ENCODE measurements at regions not wholly inside any gene's neighbourhood (a gene's known extent, or its start where the extent isn't known, plus 50 kb on each side); places are given as distances from the start of the nearest gene placed in this dataset.

DNA sequence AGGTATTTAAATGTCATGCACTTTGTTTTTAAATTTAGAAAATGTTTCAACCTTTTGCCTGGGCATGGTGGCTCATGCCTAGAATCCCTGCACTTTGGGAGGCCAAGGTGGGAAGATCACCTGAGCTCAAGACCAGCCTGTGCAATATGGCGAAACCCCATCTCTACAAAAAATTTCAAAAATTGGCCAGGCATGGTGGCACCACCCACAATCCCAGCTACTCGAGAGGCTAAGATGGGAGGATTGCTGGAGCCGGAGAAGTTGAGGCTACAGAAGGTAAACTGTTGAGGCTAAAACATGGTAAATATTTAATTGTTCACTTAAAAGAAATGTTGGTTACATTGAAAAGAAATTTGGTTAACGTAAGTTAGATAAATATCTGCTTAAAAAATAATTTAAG lies 108.4 kb upstream of the IGLL5 start:
- H3K4me1 ChIP-seq, result no peaks in the 10 kb centered on the region
- DNase-seq, result no peak
- no peaks in the 10 kb centered on the region for H3K27me3 ChIP-seq
- 92 to 93% methylated on average over 4 of the region's 4 CpGs for WGBS, 2 donors
- no peaks in the 10 kb centered on the region for H3K9me3 ChIP-seq
- H3K36me3 ChIP-seq, result no peaks in the 10 kb centered on the region
- no peak overlapping the region for H3K4me3 ChIP-seq
- H3K27ac ChIP-seq, result no peak overlapping the region
- intact Hi-C loops (cut with DNase I), result no loop called here
- no peak for TF ChIP-seq POLR2AphosphoS5 (IDR thresholded peaks at IDR 0.05)
- no peak for TF ChIP-seq EP300 (IDR thresholded peaks at IDR 0.05)
- TF ChIP-seq POLR2A (IDR thresholded peaks at IDR 0.05), result no peak
- TF ChIP-seq, protein P1, sequence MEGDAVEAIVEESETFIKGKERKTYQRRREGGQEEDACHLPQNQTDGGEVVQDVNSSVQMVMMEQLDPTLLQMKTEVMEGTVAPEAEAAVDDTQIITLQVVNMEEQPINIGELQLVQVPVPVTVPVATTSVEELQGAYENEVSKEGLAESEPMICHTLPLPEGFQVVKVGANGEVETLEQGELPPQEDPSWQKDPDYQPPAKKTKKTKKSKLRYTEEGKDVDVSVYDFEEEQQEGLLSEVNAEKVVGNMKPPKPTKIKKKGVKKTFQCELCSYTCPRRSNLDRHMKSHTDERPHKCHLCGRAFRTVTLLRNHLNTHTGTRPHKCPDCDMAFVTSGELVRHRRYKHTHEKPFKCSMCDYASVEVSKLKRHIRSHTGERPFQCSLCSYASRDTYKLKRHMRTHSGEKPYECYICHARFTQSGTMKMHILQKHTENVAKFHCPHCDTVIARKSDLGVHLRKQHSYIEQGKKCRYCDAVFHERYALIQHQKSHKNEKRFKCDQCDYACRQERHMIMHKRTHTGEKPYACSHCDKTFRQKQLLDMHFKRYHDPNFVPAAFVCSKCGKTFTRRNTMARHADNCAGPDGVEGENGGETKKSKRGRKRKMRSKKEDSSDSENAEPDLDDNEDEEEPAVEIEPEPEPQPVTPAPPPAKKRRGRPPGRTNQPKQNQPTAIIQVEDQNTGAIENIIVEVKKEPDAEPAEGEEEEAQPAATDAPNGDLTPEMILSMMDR (IDR thresholded peaks at IDR 0.05), result no peak

DNA sequence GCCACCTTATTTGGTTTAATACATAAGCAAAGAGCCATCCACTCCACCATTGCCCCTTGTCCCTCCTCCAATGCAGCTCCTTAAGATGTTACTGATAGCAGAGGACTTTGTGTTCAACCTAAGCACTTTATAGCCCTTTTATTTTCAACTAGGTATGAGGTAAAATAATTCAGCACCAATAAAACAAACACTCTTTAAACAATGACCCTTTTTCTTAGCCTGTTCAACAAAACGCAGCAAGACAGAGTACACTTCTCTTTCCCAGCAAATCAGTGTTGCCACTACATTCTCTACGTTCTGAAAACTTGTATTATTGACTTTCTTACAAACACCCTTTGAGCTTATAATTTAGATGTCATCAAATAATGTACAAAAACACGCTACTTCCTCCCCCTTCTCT lies 104.0 kb upstream of the IGLL5 start:
- 10 to 55% methylated on average over 3 of the region's 3 CpGs for WGBS, 2 donors
- H3K4me1 ChIP-seq, result no peaks in the 10 kb centered on the region
- TF ChIP-seq POLR2A (IDR thresholded peaks at IDR 0.05), result no peak
- TF ChIP-seq EP300 (IDR thresholded peaks at IDR 0.05), result no peak
- no peak for TF ChIP-seq POLR2AphosphoS5 (IDR thresholded peaks at IDR 0.05)
- TF ChIP-seq, protein P1 (IDR thresholded peaks at IDR 0.05), result no peak
- no peak overlapping the region for H3K27ac ChIP-seq
- H3K27me3 ChIP-seq, result no peaks in the 10 kb centered on the region
- no peaks in the 10 kb centered on the region for H3K36me3 ChIP-seq
- no peaks in the 10 kb centered on the region for H3K9me3 ChIP-seq
- no peak for DNase-seq
- no peak overlapping the region for H3K4me3 ChIP-seq
- intact Hi-C loops (cut with DNase I), result no loop called here

DNA sequence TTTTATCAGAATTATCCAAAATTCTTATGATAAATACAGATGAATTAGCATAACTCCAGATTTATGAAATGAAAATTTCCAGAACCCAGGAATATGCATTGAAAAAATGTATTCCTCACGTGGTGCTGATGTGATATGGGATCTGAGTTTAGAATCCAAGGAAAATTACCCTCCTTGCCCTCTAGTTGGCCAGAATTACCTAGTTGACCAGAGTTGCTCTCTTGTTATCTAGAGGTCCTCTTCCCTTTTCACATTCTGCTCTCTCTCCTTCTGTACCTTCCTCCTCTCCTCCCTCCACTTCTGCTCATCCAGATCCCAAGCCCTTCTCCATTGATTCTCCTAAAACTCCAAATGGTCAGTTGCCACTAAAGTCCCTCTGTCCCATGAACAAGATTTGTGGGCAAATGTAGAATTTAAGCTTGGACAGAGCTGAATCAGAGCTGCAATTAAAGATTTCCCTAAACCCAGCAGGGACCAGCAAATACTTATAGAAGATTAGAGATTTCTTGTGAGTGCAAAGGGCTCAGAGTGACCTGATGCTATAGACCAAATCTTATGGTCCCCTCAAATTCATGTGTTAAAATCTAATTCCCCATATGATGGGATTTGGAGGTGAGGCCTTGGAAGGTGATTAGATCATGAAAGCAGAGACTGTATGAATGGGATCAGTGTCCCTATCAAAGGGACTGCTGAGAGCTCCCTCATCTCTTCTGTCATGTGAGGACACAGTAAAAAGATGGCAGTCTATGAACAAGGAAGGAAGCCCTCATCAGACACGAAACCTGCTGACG lies 103.2 kb upstream of the IGLL5 start:
- TF ChIP-seq EP300 (IDR thresholded peaks at IDR 0.05), result no peak
- no peak for TF ChIP-seq POLR2A (IDR thresholded peaks at IDR 0.05)
- TF ChIP-seq, protein P1 (IDR thresholded peaks at IDR 0.05), result no peak
- no peak for TF ChIP-seq POLR2AphosphoS5 (IDR thresholded peaks at IDR 0.05)
- Histone ChIP-seq H3K27me3 (no peaks in the 10 kb centered on the region), H3K4me3 (no peak overlapping the region), H3K36me3 (no peaks in the 10 kb centered on the region), H3K9me3 (no peaks in the 10 kb centered on the region), H3K27ac (no peak overlapping the region), H3K4me1 (no peaks in the 10 kb centered on the region)
- no peak for DNase-seq
- WGBS, 2 donors, result 38 to 79% methylated on average over 3 of the region's 3 CpGs
- intact Hi-C loops (cut with DNase I), result no loop called here

DNA sequence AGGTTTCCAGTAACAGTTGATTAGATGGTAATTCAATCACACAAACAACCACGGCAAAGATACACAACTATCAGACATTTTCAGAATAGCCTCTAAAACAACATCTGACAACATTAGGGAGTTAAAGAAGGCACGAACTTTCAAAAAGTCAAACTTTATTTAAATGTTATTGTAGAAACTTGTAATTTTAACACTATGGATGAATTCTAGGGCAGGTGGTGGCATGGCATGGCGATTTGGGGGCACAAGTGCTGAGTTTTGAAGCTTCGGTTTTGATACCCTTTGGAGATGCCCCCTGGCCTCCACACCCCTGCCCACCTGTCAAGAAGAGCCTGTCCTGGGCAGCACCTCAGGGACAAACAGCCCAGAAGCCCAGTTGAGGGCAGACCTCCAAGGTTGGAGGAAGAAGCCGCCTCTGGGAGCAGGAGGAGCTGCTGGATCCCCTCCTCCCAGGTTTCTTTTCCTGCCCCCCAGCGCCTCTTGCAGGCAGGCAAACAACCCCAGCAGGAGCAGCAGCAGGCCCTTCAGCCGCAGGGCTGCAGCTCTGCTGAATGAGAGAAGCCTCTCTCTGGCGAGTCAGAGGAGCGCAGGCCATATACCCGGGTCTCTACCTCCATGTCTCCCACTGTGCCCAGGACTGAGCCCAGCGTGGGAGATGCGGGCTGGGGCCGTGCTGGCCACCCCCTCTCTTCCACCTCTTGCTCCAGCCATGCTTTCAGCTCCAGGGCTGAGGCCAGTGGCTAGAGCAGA lies 102.1 kb upstream of the IGLL5 start:
- 79 to 87% methylated on average over 13 of the region's 13 CpGs for WGBS, 2 donors

More for the DNA sequence above, 102.1 kb upstream of the IGLL5 start:
- DNase-seq, result no peak
- H3K4me3 ChIP-seq, result no peak overlapping the region
- H3K4me1 ChIP-seq, result no peaks in the 10 kb centered on the region
- no peaks in the 10 kb centered on the region for H3K36me3 ChIP-seq
- no peaks in the 10 kb centered on the region for H3K9me3 ChIP-seq
- H3K27me3 ChIP-seq, result no peaks in the 10 kb centered on the region
- no peak for TF ChIP-seq POLR2AphosphoS5 (IDR thresholded peaks at IDR 0.05)
- no peak for TF ChIP-seq POLR2A (IDR thresholded peaks at IDR 0.05)
- TF ChIP-seq EP300 (IDR thresholded peaks at IDR 0.05), result no peak
- TF ChIP-seq, protein P1 (IDR thresholded peaks at IDR 0.05), result no peak
- no peak overlapping the region for H3K27ac ChIP-seq
- intact Hi-C loops (cut with DNase I), result no loop called here

Measured in sigmoid colon (tissue), 6 donors.